Endodermal cell (in vitro differentiated cells): ENCODE measurements at regions not wholly inside any gene's neighbourhood (a gene's known extent, or its start where the extent isn't known, plus 50 kb on each side); places are given as distances from the start of the nearest gene placed in this dataset.

Experiments used
- DNase-seq: peaks from one replicate; pipeline ENCODE4 v3.0.0-alpha.2; 2017
- H3K27ac ChIP-seq: 2 replicates; pipeline ENCODE4 v1.5.1; 2013; ENCODE audit warnings: mild to moderate bottlenecking, low read depth, low read length, moderate library complexity
- H3K27me3 ChIP-seq: 2 replicates; pipeline ENCODE4 v1.6.1; 2013; ENCODE audit warnings: mild to moderate bottlenecking, low read length, moderate library complexity; ENCODE audit not compliant: insufficient read depth, control insufficient read depth, poor library complexity, severe bottlenecking
- H3K36me3 ChIP-seq: 2 replicates; pipeline ENCODE4 v1.7.0; 2013; ENCODE audit warnings: mild to moderate bottlenecking, low read length, moderate library complexity; ENCODE audit not compliant: control insufficient read depth, insufficient read depth
- H3K4me1 ChIP-seq: one replicate; pipeline ENCODE4 v1.7.0; 2013; ENCODE audit warnings: low read length; ENCODE audit not compliant: control insufficient read depth, insufficient read depth
- H3K4me3 ChIP-seq: 2 replicates; pipeline ENCODE4 v1.5.1; 2013; ENCODE audit warnings: mild to moderate bottlenecking, low read length, moderate library complexity
- H3K9ac ChIP-seq: 2 replicates; pipeline ENCODE4 v1.6.1; 2013; ENCODE audit warnings: mild to moderate bottlenecking, low read length, moderate library complexity; ENCODE audit not compliant: poor library complexity, severe bottlenecking; ENCODE audit errors: extremely low read depth
- H3K9me3 ChIP-seq: 2 replicates; pipeline ENCODE4 v1.6.1; 2013; ENCODE audit warnings: mild to moderate bottlenecking, low read length, moderate library complexity; ENCODE audit not compliant: control insufficient read depth
- H3K27ac Mint-ChIP-seq: 2 replicates; pipeline ENCODE4 v1.8.0; 2020; ENCODE audit warnings: mixed read lengths
- H3K27me3 Mint-ChIP-seq: 2 replicates; pipeline ENCODE4 v1.8.0; 2021; ENCODE audit warnings: mild to moderate bottlenecking, mixed read lengths; ENCODE audit not compliant: insufficient read depth
- H3K36me3 Mint-ChIP-seq: 2 replicates; pipeline ENCODE4 v1.8.0; 2020; ENCODE audit warnings: low read depth, mixed read lengths
- H3K4me1 Mint-ChIP-seq: 2 replicates; pipeline ENCODE4 v1.8.0; 2020; ENCODE audit warnings: mixed read lengths
- H3K4me3 Mint-ChIP-seq: 2 replicates; pipeline ENCODE4 v1.8.0; 2020; ENCODE audit warnings: mild to moderate bottlenecking, moderate library complexity, mixed read lengths
- H3K9me3 Mint-ChIP-seq: 2 replicates; pipeline ENCODE4 v1.8.0; 2020; ENCODE audit warnings: mild to moderate bottlenecking, mixed read lengths
- CTCF ChIP-seq: fragments of 200-600 bp; sonication (generic); conservative IDR thresholded peaks from 2 replicates; pipeline ENCODE4 v1.5.0; 2021; ENCODE audit warnings: antibody characterized with exemption, mild to moderate bottlenecking
- WGBS, 2 experiments: methylation state at CpG; one replicate each; pipeline versions ENCODE4 v1.1.5 to v1.1.7; 2013; ENCODE audit warnings: missing lambda C conversion rate in 2 of 2, mixed read lengths in 1 of 2; ENCODE audit not compliant: insufficient coverage in 1 of 2, insufficient read length in 1 of 2; 5-methylcytosine and 5-hydroxymethylcytosine counted together

DNA sequence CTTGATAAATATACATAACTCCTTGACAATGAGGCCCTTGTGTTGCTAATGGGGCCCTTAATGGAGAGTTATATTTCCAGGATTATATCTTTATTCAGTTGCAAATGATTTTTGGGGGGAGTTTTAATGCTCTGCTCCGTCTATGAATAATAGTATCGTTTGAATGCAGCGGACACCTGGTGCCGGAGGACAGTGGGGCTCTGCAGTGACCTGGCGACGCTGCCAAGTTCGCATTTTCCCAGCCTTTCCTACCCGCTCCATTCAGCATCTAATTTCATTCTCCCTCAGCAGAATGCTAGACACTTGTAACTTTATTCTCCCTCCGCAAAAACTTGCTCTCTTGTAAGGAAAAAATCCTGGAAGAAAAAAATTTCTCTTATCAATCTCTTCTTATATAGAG, 257.6 kb upstream of the SALL3 start:
- no peak for TF ChIP-seq CTCF
- no peak for DNase-seq
- Histone ChIP-seq H3K9ac (no peak overlapping the region), H3K4me3 (no peak overlapping the region), H3K27ac (peak overlapping the region; percentile 68), H3K9me3 (no peaks in the 10 kb centered on the region), H3K36me3 (no peaks in the 10 kb centered on the region), H3K27me3 (no peaks in the 10 kb centered on the region), H3K4me1 (no peaks in the 10 kb centered on the region)
- Mint-ChIP-seq H3K4me3 (no peak overlapping the region), H3K36me3 (no peaks in the 10 kb centered on the region), H3K9me3 (no peaks in the 10 kb centered on the region), H3K27me3 (peaks cover 13% of the 10 kb centered on the region), H3K4me1 (peaks cover 6% of the 10 kb centered on the region), H3K27ac (no peak overlapping the region)
- 58 to 66% methylated on average over 7 to 9 of the region's 9 CpGs for WGBS, 2 experiments

- no peak overlapping the region for H3K4me3 ChIP-seq
- Mint-ChIP-seq H3K27ac (no peak overlapping the region), H3K36me3 (no peaks in the 10 kb centered on the region), H3K4me1 (peaks cover 6% of the 10 kb centered on the region), H3K27me3 (peaks cover 13% of the 10 kb centered on the region), H3K9me3 (no peaks in the 10 kb centered on the region), H3K4me3 (no peak overlapping the region)
- H3K36me3 ChIP-seq = no peaks in the 10 kb centered on the region
- no peak for DNase-seq
- no peaks in the 10 kb centered on the region for H3K4me1 ChIP-seq
- TF ChIP-seq CTCF = no peak
- H3K9me3 ChIP-seq = no peaks in the 10 kb centered on the region
- no peaks in the 10 kb centered on the region for H3K27me3 ChIP-seq
- WGBS, 2 experiments = 80 to 81% methylated on average over 9 to 10 of the region's 10 CpGs
- no peak overlapping the region for H3K9ac ChIP-seq
- H3K27ac ChIP-seq = peak overlapping the region; percentile 68
These were observed 257.2 kb upstream of the SALL3 start for GRCh38 chr18:78722386-78722785.

DNA sequence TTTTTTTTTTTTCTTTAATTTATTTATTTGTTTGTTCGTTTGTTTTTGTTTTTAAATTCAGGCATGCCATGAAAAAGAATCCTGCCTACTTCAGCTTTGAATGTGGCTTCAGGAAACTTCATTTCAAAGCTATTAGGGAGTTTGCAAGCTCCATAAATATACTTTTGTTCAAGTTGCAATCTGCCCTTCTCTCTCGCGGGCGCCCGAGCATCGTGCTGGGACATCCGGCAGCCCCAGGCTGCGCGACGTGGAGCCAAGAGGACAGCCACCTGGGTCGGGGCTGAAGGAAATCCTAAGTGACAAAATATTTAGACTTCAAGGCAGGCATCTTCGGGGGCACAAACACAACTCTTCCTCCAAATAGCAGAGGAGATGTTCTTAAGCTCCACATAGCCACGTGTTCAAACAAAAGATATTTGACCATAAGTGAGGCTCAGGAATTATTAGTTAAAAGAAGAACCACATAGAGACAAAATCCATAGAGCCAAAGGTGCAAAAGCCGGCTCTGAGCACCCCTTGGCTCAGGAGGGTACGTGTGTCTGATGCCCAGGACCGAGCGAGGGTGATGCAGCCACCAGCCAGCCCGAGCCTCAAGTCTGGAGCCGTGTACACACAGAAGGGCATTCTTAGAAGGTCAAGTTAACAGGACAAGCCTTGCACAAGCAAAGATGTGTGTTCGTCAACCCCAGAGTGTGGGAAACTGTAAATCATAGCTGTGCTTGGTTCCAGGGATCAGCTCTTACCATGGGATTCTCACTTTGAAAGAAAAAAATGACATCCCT, 256.5 kb upstream of the SALL3 start:
- peak; percentile 39 for DNase-seq
- Histone ChIP-seq H3K27me3 (no peaks in the 10 kb centered on the region), H3K4me1 (no peaks in the 10 kb centered on the region), H3K9me3 (no peaks in the 10 kb centered on the region), H3K9ac (no peak overlapping the region), H3K27ac (peak overlapping the region; percentile 53), H3K4me3 (no peak overlapping the region), H3K36me3 (no peaks in the 10 kb centered on the region)
- Mint-ChIP-seq H3K27ac (peak overlapping the region; percentile 35), H3K9me3 (no peaks in the 10 kb centered on the region), H3K27me3 (peaks cover 13% of the 10 kb centered on the region), H3K4me3 (no peak overlapping the region), H3K4me1 (peaks cover 6% of the 10 kb centered on the region), H3K36me3 (no peaks in the 10 kb centered on the region)
- no peak for TF ChIP-seq CTCF
- 86 to 87% methylated on average over 18 to 20 of the region's 20 CpGs for WGBS, 2 experiments
